Neuronal stem cell (in vitro differentiated cells): ENCODE measurements at regions not wholly inside any gene's neighbourhood (a gene's known extent, or its start where the extent isn't known, plus 50 kb on each side); places are given as distances from the start of the nearest gene placed in this dataset.

Experiments
- DNase-seq: peaks from one replicate; pipeline ENCODE4 v3.0.0-alpha.2; 2013; ENCODE audit warnings: low spot score
- H2AFZ ChIP-seq: one replicate; pipeline ENCODE4 v1.6.1; 2013; ENCODE audit warnings: mild to moderate bottlenecking, low read length, inconsistent platforms
- H2AK5ac ChIP-seq: 2 replicates; pipeline ENCODE4 v1.6.1; 2013; ENCODE audit warnings: low read depth, mild to moderate bottlenecking, inconsistent platforms, low read length, moderate library complexity, mixed read lengths
- H2BK120ac ChIP-seq: 2 replicates; pipeline ENCODE4 v1.6.1; 2013; ENCODE audit warnings: low read depth, mild to moderate bottlenecking, inconsistent platforms, low read length, moderate library complexity, mixed read lengths
- H2BK12ac ChIP-seq: one replicate; pipeline ENCODE4 v1.6.1; 2013; ENCODE audit warnings: low read length, inconsistent platforms
- H2BK15ac ChIP-seq: 2 replicates; pipeline ENCODE4 v1.6.1; 2013; ENCODE audit warnings: mild to moderate bottlenecking, low read length, inconsistent platforms, mixed read lengths
- H2BK5ac ChIP-seq: one replicate; pipeline ENCODE4 v1.6.1; 2013; ENCODE audit warnings: inconsistent platforms, mild to moderate bottlenecking, low read length, moderate library complexity
- H3K14ac ChIP-seq: one replicate; pipeline ENCODE4 v1.6.1; 2013; ENCODE audit warnings: low read length, inconsistent platforms
- H3K18ac ChIP-seq: 2 replicates; pipeline ENCODE4 v1.6.1; 2013; ENCODE audit warnings: low read length, inconsistent platforms
- H3K23ac ChIP-seq: 2 replicates; pipeline ENCODE4 v1.6.1; 2013; ENCODE audit warnings: low read depth, mild to moderate bottlenecking, mixed read lengths, low read length, inconsistent platforms; ENCODE audit not compliant: poor library complexity
- H3K27ac ChIP-seq: replicated peaks from 3 replicates; pipeline ENCODE4 v1.5.1; 2013; ENCODE audit warnings: low read length, inconsistent platforms
- H3K27me3 ChIP-seq, 3 experiments: 2 replicates each; pipeline ENCODE4 v1.6.1; 2013; ENCODE audit warnings: low read length in 3 of 3, mild to moderate bottlenecking in 2 of 3, inconsistent platforms in 1 of 3, low read depth in 1 of 3, mixed read lengths in 1 of 3, moderate library complexity in 1 of 3; ENCODE audit not compliant: control insufficient read depth in 3 of 3, insufficient read depth in 3 of 3
- H3K36me3 ChIP-seq, 2 donors: replicated peaks in 1 of 2; 2 replicates each; pipeline ENCODE4 v1.6.1; 2013; ENCODE audit warnings: low read length in 2 of 2; ENCODE audit not compliant: control insufficient read depth in 2 of 2, insufficient read depth in 2 of 2
- H3K4ac ChIP-seq: 2 replicates; pipeline ENCODE4 v1.6.1; 2013; ENCODE audit warnings: inconsistent platforms, mild to moderate bottlenecking, low read length, moderate library complexity
- H3K4me1 ChIP-seq, 2 donors: 1 replicate in 1 of 2; 2 replicates in 1 of 2; pipeline ENCODE4 v1.6.1; 2013; ENCODE audit warnings: low read length in 2 of 2, low read depth in 1 of 2; ENCODE audit not compliant: control insufficient read depth in 2 of 2, insufficient read depth in 1 of 2
- H3K4me2 ChIP-seq: one replicate; pipeline ENCODE4 v1.6.1; 2013; ENCODE audit warnings: mild to moderate bottlenecking, low read length, inconsistent platforms; ENCODE audit not compliant: insufficient read depth, poor library complexity, severe bottlenecking
- H3K4me3 ChIP-seq, 2 donors: 2 replicates each; pipeline ENCODE4 v1.5.1; 2013; ENCODE audit warnings: low read length in 2 of 2, mild to moderate bottlenecking in 2 of 2, inconsistent platforms in 1 of 2, moderate library complexity in 1 of 2
- H3K79me1 ChIP-seq: one replicate; pipeline ENCODE4 v1.6.1; 2013; ENCODE audit warnings: low read depth, mild to moderate bottlenecking, inconsistent platforms, low read length, moderate library complexity
- H3K9ac ChIP-seq: one replicate; pipeline ENCODE4 v1.6.1; 2013; ENCODE audit warnings: mild to moderate bottlenecking, low read depth, low read length, inconsistent platforms; ENCODE audit not compliant: poor library complexity
- H3K9me3 ChIP-seq, 2 donors: replicated peaks in 1 of 2; 2 replicates each; pipeline versions ENCODE3 to v1.6.1; 2013; ENCODE audit warnings: low read length in 2 of 2, mild to moderate bottlenecking in 2 of 2, inconsistent platforms in 1 of 2, low read depth in 1 of 2, mixed read lengths in 1 of 2, moderate library complexity in 1 of 2; ENCODE audit not compliant: control insufficient read depth in 2 of 2, insufficient read depth in 1 of 2
- H4K8ac ChIP-seq: one replicate; pipeline ENCODE4 v1.6.1; 2013; ENCODE audit warnings: low read depth, mild to moderate bottlenecking, inconsistent platforms, low read length, moderate library complexity
- H4K91ac ChIP-seq: one replicate; pipeline ENCODE4 v1.6.1; 2013; ENCODE audit warnings: low read length, low read depth, mild to moderate bottlenecking, inconsistent platforms; ENCODE audit not compliant: poor library complexity
- WGBS, 2 donors: extraction: QIAGEN DNeasy Blood & Tissue Kit; methylation state at CpG; one replicate each; pipeline ENCODE4 v1.1.7; 2013; ENCODE audit warnings: missing lambda C conversion rate in 2 of 2, mixed read lengths in 1 of 2; ENCODE audit not compliant: insufficient read length in 2 of 2, insufficient replicate concordance in 1 of 2; ENCODE audit errors: extremely low coverage in 2 of 2; 5-methylcytosine and 5-hydroxymethylcytosine counted together

DNA sequence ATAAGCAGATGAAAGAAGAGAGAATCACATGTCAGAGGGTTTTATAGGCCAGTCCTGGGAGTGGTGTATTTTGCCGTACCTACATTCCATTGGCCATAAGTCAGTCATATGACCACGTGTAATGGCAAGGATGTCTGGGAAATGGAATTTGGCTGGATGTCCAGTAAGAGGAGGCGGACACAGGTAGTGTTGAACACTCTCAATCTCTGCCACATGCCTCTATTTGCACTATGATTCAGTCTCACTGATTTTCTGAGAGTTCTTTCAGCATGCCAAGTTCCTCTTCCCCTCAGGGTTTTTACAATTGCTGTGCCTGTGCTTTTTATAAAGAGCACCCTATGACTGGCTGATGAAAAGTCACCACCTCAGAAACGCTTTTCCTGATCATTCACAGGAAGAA, 164.2 kb upstream of the GPR101 start:
- DNase-seq = no peak
- no peaks in the 10 kb centered on the region for H3K79me1 ChIP-seq
- no peak overlapping the region for H3K14ac ChIP-seq
- H3K36me3 ChIP-seq = no peaks in the 10 kb centered on the region
- no peak overlapping the region for H3K4me2 ChIP-seq
- H4K8ac ChIP-seq = no peak overlapping the region
- no peak overlapping the region for H3K23ac ChIP-seq
- no peak overlapping the region for H2BK15ac ChIP-seq
- no peak overlapping the region for H2BK5ac ChIP-seq
- H3K27ac ChIP-seq = no peak overlapping the region
- no peak overlapping the region for H2AK5ac ChIP-seq
- no peak overlapping the region for H3K9ac ChIP-seq
- H3K4me3 ChIP-seq = no peak overlapping the region
- H3K27me3 ChIP-seq = peaks cover 0 to 3% (median 0%) of the 10 kb centered on the region in 3 experiments
- H3K4me1 ChIP-seq = no peaks in the 10 kb centered on the region
- no peak overlapping the region for H2BK12ac ChIP-seq
- no CpG with 5 or more reads among the region's 4 CpGs for WGBS, 2 donors
- H2AFZ ChIP-seq = no peak overlapping the region
- no peaks in the 10 kb centered on the region for H3K9me3 ChIP-seq
- H2BK120ac ChIP-seq = no peak overlapping the region
- H3K4ac ChIP-seq = no peak overlapping the region
- no peak overlapping the region for H3K18ac ChIP-seq
- no peak overlapping the region for H4K91ac ChIP-seq

DNA sequence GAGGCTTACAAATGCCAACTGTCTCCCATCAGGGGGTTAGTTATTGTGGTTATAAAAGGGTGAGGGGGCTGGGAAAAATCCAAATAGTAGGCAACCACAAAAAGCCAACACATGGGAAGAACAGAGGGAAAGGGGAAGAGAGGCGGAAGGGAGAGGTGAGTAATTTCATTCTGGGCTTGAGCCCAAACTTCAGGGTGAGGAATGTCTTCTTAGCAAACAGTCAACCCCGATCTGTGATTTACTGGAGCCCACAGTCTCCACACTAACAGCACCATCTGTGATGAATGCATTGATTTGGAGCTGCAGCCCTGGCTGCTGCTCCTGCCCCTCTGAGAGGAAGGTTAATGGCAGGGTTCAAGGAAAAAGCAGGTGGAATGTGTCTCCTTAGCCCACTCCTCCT, 162.2 kb upstream of the GPR101 start:
- H3K4me1 ChIP-seq = no peaks in the 10 kb centered on the region
- no peak overlapping the region for H4K91ac ChIP-seq
- H3K9ac ChIP-seq = no peak overlapping the region
- no peak overlapping the region for H3K4me3 ChIP-seq
- peaks cover 0 to 3% (median 0%) of the 10 kb centered on the region in 3 experiments for H3K27me3 ChIP-seq
- no peak overlapping the region for H3K23ac ChIP-seq
- H2BK5ac ChIP-seq = no peak overlapping the region
- no peak for DNase-seq
- no peaks in the 10 kb centered on the region for H3K9me3 ChIP-seq
- no peak overlapping the region for H2BK15ac ChIP-seq
- no peak overlapping the region for H3K14ac ChIP-seq
- WGBS, 2 donors = no CpG with 5 or more reads among the region's 2 CpGs
- H2BK12ac ChIP-seq = no peak overlapping the region
- H2BK120ac ChIP-seq = no peak overlapping the region
- no peak overlapping the region for H2AFZ ChIP-seq
- H3K4ac ChIP-seq = no peak overlapping the region
- H4K8ac ChIP-seq = no peak overlapping the region
- H3K36me3 ChIP-seq = no peaks in the 10 kb centered on the region
- no peaks in the 10 kb centered on the region for H3K79me1 ChIP-seq
- H2AK5ac ChIP-seq = no peak overlapping the region
- no peak overlapping the region for H3K18ac ChIP-seq
- no peak overlapping the region for H3K27ac ChIP-seq
- H3K4me2 ChIP-seq = no peak overlapping the region

DNA sequence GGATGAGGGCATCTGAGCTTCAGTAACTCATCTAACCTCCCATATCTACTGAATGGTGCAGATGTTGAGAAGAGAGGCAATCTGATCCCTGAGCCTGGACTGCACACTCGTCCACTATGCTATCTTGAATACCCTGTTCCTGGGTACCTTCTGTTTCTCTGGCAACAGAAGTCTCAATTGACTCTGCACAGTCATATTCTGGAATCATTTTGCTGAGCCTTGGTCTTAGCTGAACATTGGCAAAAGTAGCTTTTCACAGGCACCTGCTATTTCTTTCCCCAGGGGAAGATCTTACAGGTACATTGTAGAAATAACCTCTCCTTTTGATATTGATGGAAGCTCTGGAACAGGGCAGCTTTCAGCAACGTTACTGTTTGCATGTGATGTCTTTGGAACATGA, 161.5 kb upstream of the GPR101 start:
- H3K79me1 ChIP-seq = no peaks in the 10 kb centered on the region
- H3K23ac ChIP-seq = no peak overlapping the region
- H2BK12ac ChIP-seq = no peak overlapping the region
- no peak overlapping the region for H3K18ac ChIP-seq
- no peak overlapping the region for H3K4me2 ChIP-seq
- H2AK5ac ChIP-seq = no peak overlapping the region
- H2BK15ac ChIP-seq = no peak overlapping the region
- H3K9ac ChIP-seq = no peak overlapping the region
- H3K14ac ChIP-seq = no peak overlapping the region
- DNase-seq = no peak
- H3K9me3 ChIP-seq = no peaks in the 10 kb centered on the region
- H4K8ac ChIP-seq = no peak overlapping the region
- no peak overlapping the region for H3K27ac ChIP-seq
- no peak overlapping the region for H4K91ac ChIP-seq
- no peaks in the 10 kb centered on the region for H3K4me1 ChIP-seq
- no peak overlapping the region for H3K4ac ChIP-seq
- H2BK120ac ChIP-seq = no peak overlapping the region
- H3K4me3 ChIP-seq = no peak overlapping the region
- no peaks in the 10 kb centered on the region for H3K27me3 ChIP-seq
- H2BK5ac ChIP-seq = no peak overlapping the region
- H2AFZ ChIP-seq = no peak overlapping the region
- no CpG with 5 or more reads among the region's 2 CpGs for WGBS, 2 donors
- H3K36me3 ChIP-seq = no peaks in the 10 kb centered on the region

DNA sequence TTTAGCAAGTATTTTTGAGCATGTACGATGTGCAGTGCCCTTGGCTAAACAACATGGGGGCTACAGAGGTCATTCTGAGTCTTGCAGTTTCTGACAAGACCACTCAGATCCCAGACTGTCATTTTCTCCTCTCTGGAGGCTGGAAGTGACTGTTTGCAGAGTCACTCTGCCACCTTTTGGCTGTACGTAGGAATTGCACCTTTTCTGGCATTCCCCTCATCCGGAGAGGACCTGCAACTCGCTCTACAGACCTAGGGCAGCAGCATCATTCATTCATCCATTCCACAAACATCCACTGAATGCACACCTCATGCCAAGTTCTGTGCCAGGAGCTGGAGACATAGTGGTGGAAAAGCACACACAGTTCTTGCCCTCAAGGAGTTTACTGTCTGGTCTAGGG, 160.4 kb upstream of the GPR101 start:
- Histone ChIP-seq H4K91ac (no peak overlapping the region), H3K23ac (no peak overlapping the region), H2BK12ac (no peak overlapping the region), H3K18ac (no peak overlapping the region), H3K4ac (no peak overlapping the region), H3K4me3 (no peak overlapping the region), H3K27me3 (no peaks in the 10 kb centered on the region), H3K4me1 (no peaks in the 10 kb centered on the region), H3K9ac (no peak overlapping the region), H2BK120ac (no peak overlapping the region), H3K14ac (no peak overlapping the region), H3K36me3 (no peaks in the 10 kb centered on the region), H3K9me3 (peaks cover 0 to 1% of the 10 kb centered on the region in 2 donors), H2AFZ (no peak overlapping the region), H3K4me2 (no peak overlapping the region), H2AK5ac (no peak overlapping the region), H2BK5ac (no peak overlapping the region), H2BK15ac (no peak overlapping the region), H3K79me1 (no peaks in the 10 kb centered on the region), H3K27ac (no peak overlapping the region), H4K8ac (no peak overlapping the region)
- WGBS, 2 donors = no CpG with 5 or more reads among the region's 4 CpGs
- peak; percentile 33 for DNase-seq
